Endothelial cell of umbilical vein (primary cell): ENCODE measurements at regions not wholly inside any gene's neighbourhood (a gene's known extent, or its start where the extent isn't known, plus 50 kb on each side); places are given as distances from the start of the nearest gene placed in this dataset.

Experiments
- BruUV-seq: library from RNA; stranded (reverse); fragments of 400-500 nt; replicated peaks from 2 replicates; lab custom pipeline; 2021; lab: Mats Ljungman, UMichigan
- CTCF ChIA-PET: fragments of 300-600, 350-600 bp; sonication (Branson Sonifier 250); formaldehyde crosslinking; loops from one replicate; lab custom pipeline; 2021; ENCODE audit warnings: antibody characterized with exemption, inconsistent platforms; lab: Charles Lee
- POLR2A ChIA-PET: fragments of 300-600, 350-600 bp; sonication (Branson Sonifier 250); formaldehyde crosslinking; loops from one replicate; lab custom pipeline; 2021; ENCODE audit warnings: antibody characterized with exemption, inconsistent platforms; lab: Charles Lee
- DNase-seq: peaks from one replicate; pipeline ENCODE4 v3.0.0-alpha.2; 2011; ENCODE audit warnings: low read depth, low spot score
- FAIRE-seq: peaks from 2 replicates; lab custom pipeline; 2011; peaks lifted over from hg19 to GRCh38; lab: Jason Lieb, UNC
- H2AFZ ChIP-seq: 2 replicates; pipeline ENCODE4 v1.6.0; 2012; ENCODE audit warnings: low read depth, low read length, control low read depth, inconsistent platforms
- H3K27ac ChIP-seq: 2 replicates; pipeline ENCODE4 v1.5.1; 2011; ENCODE audit warnings: low read depth, mild to moderate bottlenecking, control low read depth, low read length, moderate library complexity; ENCODE audit not compliant: insufficient read depth
- H3K27me3 ChIP-seq, 2 experiments: 2 replicates each; pipeline versions ENCODE4 v1.6.0 to v1.6.1; 2011; ENCODE audit warnings: low read length in 2 of 2, mixed read lengths in 1 of 2; ENCODE audit not compliant: control insufficient read depth in 2 of 2, insufficient read depth in 2 of 2
- H3K36me3 ChIP-seq, 2 experiments: 2 replicates in 1 of 2; 3 replicates in 1 of 2; pipeline ENCODE4 v1.5.1; 2011; ENCODE audit warnings: low read length in 2 of 2, mild to moderate bottlenecking in 1 of 2, moderate library complexity in 1 of 2; ENCODE audit not compliant: control insufficient read depth in 2 of 2, insufficient read depth in 2 of 2; ENCODE audit errors: extremely low read depth in 1 of 2
- H3K4me1 ChIP-seq: 3 replicates; pipeline ENCODE4 v1.5.1; 2011; ENCODE audit warnings: mild to moderate bottlenecking, low read length; ENCODE audit not compliant: control insufficient read depth, insufficient read depth; ENCODE audit errors: extremely low read depth
- H3K4me2 ChIP-seq: 2 replicates; pipeline ENCODE4 v1.6.1; 2011; ENCODE audit warnings: low read length, control low read depth, mixed read lengths; ENCODE audit not compliant: insufficient read depth
- H3K4me3 ChIP-seq, 3 experiments: fragments of 200-600 bp in 1 of 3; sonication (generic), shearing (Covaris generic) in 1 of 3; replicated peaks in 1 of 3; 2 replicates each; pipeline ENCODE4 v1.5.1; 2011 to 2016; ENCODE audit warnings: control low read depth in 3 of 3, low read length in 3 of 3, mild to moderate bottlenecking in 2 of 3, inconsistent platforms in 1 of 3, low read depth in 1 of 3, moderate library complexity in 1 of 3; ENCODE audit not compliant: insufficient read depth in 1 of 3
- H3K79me2 ChIP-seq: 2 replicates; pipeline ENCODE4 v1.6.0; 2012; ENCODE audit warnings: low read length, inconsistent platforms; ENCODE audit not compliant: control insufficient read depth, insufficient read depth
- H3K9ac ChIP-seq: replicated peaks from 2 replicates; pipeline ENCODE3; 2011; ENCODE audit warnings: low read length, control low read depth; ENCODE audit not compliant: insufficient read depth; ENCODE audit errors: extremely low read depth
- H3K9me1 ChIP-seq: replicated peaks from 3 replicates; pipeline ENCODE4 v1.6.0; 2011; ENCODE audit warnings: mild to moderate bottlenecking, low read length; ENCODE audit not compliant: control insufficient read depth, insufficient read depth; ENCODE audit errors: extremely low read depth
- H3K9me3 ChIP-seq: replicated peaks from 2 replicates; pipeline ENCODE4 v1.5.1; 2012; ENCODE audit warnings: low read length, inconsistent platforms; ENCODE audit not compliant: control insufficient read depth, insufficient read depth
- H4K20me1 ChIP-seq: replicated peaks from 2 replicates; pipeline ENCODE3; 2011; ENCODE audit warnings: mild to moderate bottlenecking, low read length; ENCODE audit not compliant: control insufficient read depth, insufficient read depth; ENCODE audit errors: extremely low read depth
- CTCF ChIP-seq, 2 donors: IDR thresholded peaks; 1 replicate in 1 of 2; 2 replicates in 1 of 2; pipeline ENCODE4 v1.5.1; 2011; ENCODE audit warnings: low read length in 2 of 2, mild to moderate bottlenecking in 2 of 2, moderate library complexity in 2 of 2, control low read depth in 1 of 2, inconsistent platforms in 1 of 2, low read depth in 1 of 2; ENCODE audit not compliant: insufficient read depth in 1 of 2; ENCODE audit errors: extremely low read depth in 1 of 2
- EZH2 ChIP-seq: IDR thresholded peaks from 2 replicates; pipeline ENCODE4 v1.6.1; 2012; ENCODE audit warnings: borderline replicate concordance, low read depth, mild to moderate bottlenecking, moderate library complexity, low read length, inconsistent platforms; ENCODE audit not compliant: severe bottlenecking
- FOS ChIP-seq: IDR thresholded peaks from 2 replicates; pipeline ENCODE4 v1.6.1; 2011; ENCODE audit warnings: mild to moderate bottlenecking, low read length, moderate library complexity, borderline replicate concordance; ENCODE audit not compliant: insufficient read depth
- GATA2 ChIP-seq: IDR thresholded peaks from 2 replicates; pipeline ENCODE4 v1.7.0; 2011; ENCODE audit warnings: low read depth, mild to moderate bottlenecking, moderate library complexity, mixed read lengths, low read length; ENCODE audit not compliant: insufficient read length, insufficient read depth
- JUN ChIP-seq: IDR thresholded peaks from 2 replicates; pipeline ENCODE4 v1.6.1; 2011; ENCODE audit warnings: borderline replicate concordance, low read depth; ENCODE audit not compliant: insufficient read length, insufficient read depth
- MAX ChIP-seq: IDR thresholded peaks from 2 replicates; pipeline ENCODE4 v1.6.1; 2011; ENCODE audit not compliant: insufficient read depth, insufficient read length
- MYC ChIP-seq: IDR thresholded peaks from one replicate; pipeline ENCODE4 v1.6.1; 2011; ENCODE audit warnings: mild to moderate bottlenecking, low read depth, low read length
- POLR2A ChIP-seq: IDR thresholded peaks from 2 replicates; pipeline ENCODE4 v1.6.1; 2012; ENCODE audit warnings: low read depth, mild to moderate bottlenecking, control low read depth, low read length
- POLR2AphosphoS5 ChIP-seq: IDR thresholded peaks from 2 replicates; pipeline ENCODE4 v1.6.1; 2012; ENCODE audit warnings: low read depth, mild to moderate bottlenecking, control low read depth, low read length, moderate library complexity; ENCODE audit not compliant: insufficient read depth
- dilution Hi-C: fragments of 300-500 bp; cut with MboI; formaldehyde crosslinking; loops from one replicate; pipeline ENCODE4 v1.15.0; 2019; ENCODE audit warnings: low sequenced_read_pairs; ENCODE audit not compliant: extremely low pct_ligation_motif_present
- intact Hi-C: fragments of 100-400 bp; cut with micrococcal nuclease; formaldehyde crosslinking; loops from one replicate; pipeline ENCODE4 v1.10.0; 2022

- Histone ChIP-seq H3K4me1 (no peaks in the 10 kb centered on the region), H3K79me2 (no peaks in the 10 kb centered on the region), H3K9ac (no peak overlapping the region), H4K20me1 (no peaks in the 10 kb centered on the region), H3K36me3 (no peaks in the 10 kb centered on the region), H3K4me3 (no peak overlapping the region), H2AFZ (no peak overlapping the region), H3K27me3 (no peaks in the 10 kb centered on the region), H3K4me2 (no peak overlapping the region), H3K9me1 (no peaks in the 10 kb centered on the region), H3K9me3 (no peaks in the 10 kb centered on the region), H3K27ac (no peak overlapping the region)
- FAIRE-seq: no peak
- dilution Hi-C loops: no loop called here
- no peak for DNase-seq
- POLR2A ChIA-PET: no interaction called here
- no TSS peak for BruUV-seq
- CTCF ChIA-PET: no interaction called here
- intact Hi-C loops: no loop called here
- TF ChIP-seq CTCF (IDR thresholded peaks at IDR 0.05; ENCODE audit: extremely low read depth in 1 of 2, insufficient read depth in 1 of 2, low read depth in 1 of 2, low read length in 2 of 2) (no peak), JUN (no peak), FOS (no peak), POLR2A (no peak), POLR2AphosphoS5 (no peak), EZH2 (no peak), MAX (no peak), GATA2 (no peak), MYC (no peak)
Measured at GRCh38 chr17:34711646-34712045, 132.3 kb downstream of the TMEM132E start.
